HG02852 (cell line): ENCODE measurements at regions not wholly inside any gene's neighbourhood (a gene's known extent, or its start where the extent isn't known, plus 50 kb on each side); places are given as distances from the start of the nearest gene placed in this dataset.
"Not testable (repeated sequence)": the region's sequence is repeated elsewhere in the genome, so short reads cannot be mapped to it uniquely, and the experiment has no call there.

ENCODE experiments used
- ATAC-seq: cut with Tn5 transposase; IDR thresholded peaks from one replicate; pipeline ENCODE4 v1.9.1; 2021; ENCODE audit warnings: mild to moderate bottlenecking, moderate library complexity; ENCODE audit not compliant: unreplicated experiment

DNA sequence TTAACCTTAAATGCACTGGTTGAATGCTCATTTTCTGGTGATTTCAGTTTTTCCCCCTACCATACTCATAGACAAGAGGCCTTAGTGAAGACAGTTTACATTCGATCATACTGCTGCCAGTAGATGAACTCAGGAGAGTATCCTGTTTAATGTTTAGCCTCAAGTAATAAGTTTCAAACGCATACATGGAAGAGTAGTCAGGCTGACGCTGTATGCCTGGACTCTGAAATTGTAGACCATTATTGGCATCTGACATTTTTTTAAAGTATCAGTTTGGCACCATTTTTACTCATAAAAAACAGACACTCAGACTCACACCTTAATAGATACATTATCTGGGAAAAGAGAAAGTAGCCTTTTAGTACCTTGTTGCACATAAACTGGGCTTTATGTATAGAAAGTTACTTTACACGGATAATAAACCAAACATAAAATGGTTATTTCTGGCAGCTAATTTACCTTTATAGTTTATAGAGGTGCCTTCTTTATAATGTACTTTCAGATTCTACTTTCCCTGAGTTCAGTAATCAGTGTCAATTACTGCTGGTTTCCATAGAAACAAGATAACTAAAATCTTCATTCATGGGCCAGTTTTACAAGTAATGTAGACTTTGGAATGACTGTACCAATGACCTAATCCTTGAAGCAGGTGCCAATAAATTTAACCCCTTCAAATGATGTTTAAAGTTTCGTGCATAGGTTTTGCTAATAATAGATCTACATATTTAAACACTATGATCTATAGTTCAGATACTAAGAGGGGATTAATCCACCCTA, 183.8 kb upstream of the ITGA1 start:
- ATAC-seq = no peak

- no peak for ATAC-seq
Measured at GRCh38 chr5:52605317-52606313, 182.1 kb upstream of the ITGA1 start.

DNA sequence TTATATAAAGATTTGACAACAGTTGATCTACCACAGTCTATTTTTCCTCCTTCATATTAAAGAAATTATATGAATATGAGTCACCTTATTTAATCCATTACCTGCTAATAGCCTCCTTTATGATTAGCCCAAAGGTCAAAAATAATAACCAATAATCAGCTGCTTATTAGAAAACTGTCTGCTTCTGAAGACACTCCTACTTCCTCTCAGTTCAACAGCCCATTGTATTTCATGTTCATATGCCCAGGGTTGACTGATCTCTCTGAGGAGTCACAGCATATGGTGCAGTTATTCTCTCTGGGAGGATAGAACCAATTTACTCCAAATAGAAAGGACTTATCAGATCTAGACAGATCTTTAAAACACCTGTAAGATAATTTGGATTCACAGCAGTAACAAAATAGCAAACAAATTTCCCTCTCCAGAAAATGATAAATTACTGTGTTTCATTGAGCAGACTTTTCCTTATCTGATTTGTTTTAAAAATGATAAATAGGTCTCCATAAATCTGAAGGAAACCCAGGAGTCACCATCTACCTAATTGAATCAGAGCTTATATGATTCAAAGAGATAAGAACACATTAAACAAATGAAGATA, 180.4 kb upstream of the ITGA1 start:
- no peak for ATAC-seq

DNA sequence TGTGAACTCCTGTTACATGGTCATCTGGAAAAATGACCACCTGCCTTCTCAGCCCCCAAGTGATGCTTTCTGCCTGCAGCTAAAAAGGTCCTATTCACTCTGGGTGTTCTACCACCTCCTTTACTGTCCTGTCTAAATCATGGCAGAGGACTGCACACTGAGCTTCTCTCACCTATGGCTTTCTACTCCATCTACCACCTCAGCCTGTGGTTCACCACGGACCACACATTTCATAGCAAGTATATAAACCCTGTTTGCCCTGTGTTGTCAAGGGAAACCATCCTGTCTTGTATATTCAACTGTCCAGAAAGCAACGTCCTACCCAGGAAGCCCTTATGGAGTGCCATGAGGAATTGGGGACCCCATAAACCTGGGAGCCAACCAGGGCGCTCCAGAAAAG, 167.4 kb upstream of the ITGA1 start:
- ATAC-seq = no peak

- ATAC-seq = no peak
Measured at GRCh38 chr5:52623291-52623690, 164.4 kb upstream of the ITGA1 start.

GRCh38 chr5:52624291-52624690, 163.4 kb upstream of the ITGA1 start:
- ATAC-seq = no peak

DNA sequence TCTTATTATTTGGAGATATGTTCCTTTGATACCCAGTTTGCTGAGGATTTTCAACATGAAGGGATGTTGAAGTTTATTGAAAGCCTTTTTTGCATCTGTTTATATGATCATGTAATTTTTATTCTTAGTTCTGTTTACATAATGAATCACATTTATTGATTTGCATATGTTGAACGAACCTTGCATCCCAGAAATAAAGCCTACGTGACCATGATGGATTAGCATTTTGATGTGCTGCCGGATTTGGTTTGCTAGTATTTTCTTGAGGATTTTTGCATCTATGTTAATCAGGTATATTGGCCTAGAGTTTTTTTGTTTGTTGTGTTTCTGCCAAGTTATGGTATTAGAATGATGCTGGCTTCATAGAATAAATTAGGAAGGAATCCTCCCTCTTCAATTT, 161.4 kb upstream of the ITGA1 start:
- ATAC-seq = no peak

GRCh38 chr5:52627740-52628139, 160.0 kb upstream of the ITGA1 start:
- no peak for ATAC-seq

- ATAC-seq = no peak
Measured at GRCh38 chr5:52632281-52632680, 155.4 kb upstream of the ITGA1 start.

DNA sequence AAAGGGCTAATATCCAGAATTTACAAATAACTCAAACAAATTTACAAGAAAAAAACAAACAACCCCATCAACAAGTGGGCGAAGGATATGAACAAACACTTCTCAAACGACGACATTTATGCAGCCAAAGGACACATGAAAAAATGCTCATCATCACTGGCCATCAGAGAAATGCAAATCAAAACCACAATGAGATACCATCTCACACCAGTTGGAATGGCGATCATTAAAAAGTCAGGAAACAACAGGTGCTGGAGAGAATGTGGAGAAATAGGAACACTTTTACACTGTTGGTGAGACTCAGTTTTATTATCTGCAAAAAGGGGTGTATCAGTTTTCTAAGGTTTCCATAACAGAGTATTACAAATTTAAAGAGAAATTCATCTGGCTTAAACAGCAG, 153.5 kb upstream of the ITGA1 start:
- ATAC-seq = not testable (repeated sequence)

- no peak for ATAC-seq
Measured at GRCh38 chr5:52638732-52639131, 149.0 kb upstream of the ITGA1 start.

GRCh38 chr5:52648726-52649125, 139.0 kb upstream of the ITGA1 start:
- ATAC-seq = no peak

DNA sequence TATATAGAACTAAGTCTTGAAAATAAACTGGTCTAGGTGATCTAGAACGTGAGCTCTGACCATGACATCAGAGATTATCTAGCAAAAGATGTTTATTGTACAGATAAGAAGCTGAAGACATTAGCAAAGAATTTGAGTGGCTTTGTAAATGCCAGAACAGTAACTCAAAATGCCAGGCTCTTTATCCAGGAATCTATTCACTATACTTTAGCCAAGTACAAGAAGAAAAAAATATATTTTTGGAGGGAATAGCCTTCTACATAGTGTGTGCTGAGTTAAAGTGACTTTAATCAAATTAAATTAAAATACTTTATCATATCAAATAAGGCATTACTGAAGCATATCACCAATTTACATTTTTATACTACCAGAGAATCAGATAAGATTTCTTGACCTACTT, 132.6 kb upstream of the ITGA1 start:
- no peak for ATAC-seq

GRCh38 chr5:52656569-52657246, 131.0 kb upstream of the ITGA1 start:
- ATAC-seq = no peak

GRCh38 chr5:52657247-52657645, 130.5 kb upstream of the ITGA1 start:
- peak; percentile 56 for ATAC-seq

DNA sequence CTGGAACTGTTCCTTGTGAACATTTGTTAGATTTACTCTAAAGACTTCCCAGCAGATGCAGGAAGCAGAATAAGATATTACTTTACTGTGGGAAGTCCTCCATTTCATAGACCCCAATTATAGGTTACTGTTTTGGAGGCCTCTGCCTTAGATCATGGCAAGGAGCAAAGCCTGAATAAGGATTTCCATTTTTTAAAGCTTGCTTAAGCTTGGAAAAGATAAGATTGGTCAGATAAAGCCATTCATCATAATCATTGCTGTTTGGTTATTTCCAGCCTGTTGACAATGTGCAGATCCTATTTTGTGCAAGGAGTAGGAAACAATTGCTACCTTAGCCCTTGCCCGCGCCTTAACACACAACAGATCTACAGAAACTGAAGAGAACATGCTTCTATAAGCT, 129.5 kb upstream of the ITGA1 start:
- ATAC-seq = no peak

DNA sequence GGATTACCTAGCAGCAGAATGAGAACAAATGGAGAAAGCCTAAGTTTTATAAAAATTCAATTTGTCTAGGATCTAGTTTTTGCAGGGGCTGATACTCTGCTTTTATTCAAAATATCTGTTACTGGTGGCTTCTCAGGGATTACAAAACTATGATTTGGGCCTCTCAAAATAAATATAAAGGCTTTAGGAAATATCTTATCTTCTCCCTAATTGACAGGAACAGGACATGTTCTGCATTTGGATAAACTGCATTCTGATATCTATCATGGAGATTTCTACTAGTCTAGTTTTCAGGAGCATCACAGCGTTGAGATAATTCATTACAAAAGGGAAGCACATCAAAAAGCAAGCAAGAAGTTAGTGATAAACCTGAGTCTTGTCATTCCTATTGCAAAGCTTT, 127.1 kb upstream of the ITGA1 start:
- ATAC-seq = no peak

- ATAC-seq = no peak
Measured at GRCh38 chr5:52661903-52662595, 125.7 kb upstream of the ITGA1 start.

GRCh38 chr5:52665559-52665958, 122.2 kb upstream of the ITGA1 start:
- no peak for ATAC-seq

GRCh38 chr5:52668139-52668538, 119.6 kb upstream of the ITGA1 start:
- no peak for ATAC-seq
